ENCODE measurements at regions not wholly inside any gene's neighbourhood (a gene's known extent, or its start where the extent isn't known, plus 50 kb on each side); places are given as distances from the start of the nearest gene placed in this dataset.

DNA sequence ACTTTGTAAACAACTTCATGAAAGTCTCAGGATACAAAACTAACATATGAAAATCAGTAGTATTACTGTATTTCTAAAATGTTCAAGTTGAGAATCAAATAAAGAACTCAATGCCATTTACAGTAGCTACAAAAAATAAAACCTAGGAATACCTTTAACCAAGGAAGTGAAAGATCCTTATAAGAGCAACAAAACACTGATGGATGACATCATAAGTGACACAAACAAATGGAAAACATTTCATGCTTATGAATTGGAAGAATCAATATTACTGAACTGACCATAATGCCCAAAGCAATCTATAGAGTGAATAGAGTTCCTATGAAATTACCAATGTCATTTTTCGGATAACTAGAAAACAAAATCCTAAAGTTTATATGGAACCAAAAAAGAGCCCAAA, 1038.1 kb downstream of the SUCLG1 start:
- Histone ChIP-seq H3K36me3 (ENCODE audit: control insufficient read depth, insufficient read depth, low read length) (no peaks in the 10 kb centered on the region), H3K4me2 (ENCODE audit: insufficient read depth, low read length) (no peak overlapping the region), H3K9me3 (replicated peaks; ENCODE audit: control insufficient read depth, insufficient read depth, low read depth, low read length) (no peaks in the 10 kb centered on the region; the same call in 1 of the 2 replicates), H3K79me2 (ENCODE audit: control insufficient read depth, insufficient read depth, low read length) (no peaks in the 10 kb centered on the region), H3K4me1 (replicated peaks in 1 of 2; ENCODE audit: control insufficient read depth in 2 of 2, insufficient read depth in 2 of 2, low read length in 2 of 2) (no peaks in the 10 kb centered on the region), H3K27ac (ENCODE audit: extremely low read depth, low read depth, low read length) (no peak overlapping the region), H3K9me1 (ENCODE audit: control insufficient read depth, insufficient read depth, low read length) (no peaks in the 10 kb centered on the region), H3K27me3 (ENCODE audit: control insufficient read depth in 2 of 2, insufficient read depth in 2 of 2, low read length in 2 of 2) (no peaks in the 10 kb centered on the region), H2AFZ (ENCODE audit: low read depth, low read length) (no peak overlapping the region), H3K4me3 (no peak overlapping the region), H4K20me1 (replicated peaks; ENCODE audit: control insufficient read depth, insufficient read depth, low read length) (no peaks in the 10 kb centered on the region), H3K9ac (ENCODE audit: insufficient read depth in 1 of 2, low read depth in 2 of 2, low read length in 2 of 2) (no peak overlapping the region)
- BruUV-seq (replicated peaks), result no TSS peak
- DNase-seq (ENCODE audit: extremely low read depth in 1 of 4, low spot score in 3 of 4) (no peak), FAIRE-seq (no peak), ATAC-seq (no peak)
- CTCF ChIA-PET (ENCODE audit: low intra/inter-chr PET ratio), result no interaction called here
- intact Hi-C loops (cut with micrococcal nuclease) (no loop called here), in situ Hi-C loops (cut with MboI) (no loop called here)
- 0% methylated on average over 1 of the region's 1 CpG for WGBS (ENCODE audit: insufficient coverage, low coverage, missing lambda C conversion rate)
- POLR2A ChIA-PET, result no interaction called here
- TF ChIP-seq ATF7 (IDR thresholded peaks at IDR 0.05), result no peak
- TF ChIP-seq TAF9B (IDR thresholded peaks at IDR 0.05; ENCODE audit: partially characterized antibody), result no peak
- TF ChIP-seq BACH1 (tag; IDR thresholded peaks at IDR 0.05), result no peak
- no peak for TF ChIP-seq SMAD2 (IDR thresholded peaks at IDR 0.05; ENCODE audit: low read depth, low read length)
- TF ChIP-seq HNRNPL (IDR thresholded peaks at IDR 0.05; ENCODE audit: low read depth, low read length), result no peak
- no peak for TF ChIP-seq SUPT5H (IDR thresholded peaks at IDR 0.05)
- TF ChIP-seq SRSF3 (IDR thresholded peaks at IDR 0.05; ENCODE audit: insufficient read depth, low read length), result no peak
- no peak for TF ChIP-seq PHB2 (IDR thresholded peaks at IDR 0.05; ENCODE audit: low read depth)
- TF ChIP-seq SMAD1 (IDR thresholded peaks at IDR 0.05; ENCODE audit: low read depth, low read length, partially characterized antibody), result no peak
- TF ChIP-seq, protein P1, sequence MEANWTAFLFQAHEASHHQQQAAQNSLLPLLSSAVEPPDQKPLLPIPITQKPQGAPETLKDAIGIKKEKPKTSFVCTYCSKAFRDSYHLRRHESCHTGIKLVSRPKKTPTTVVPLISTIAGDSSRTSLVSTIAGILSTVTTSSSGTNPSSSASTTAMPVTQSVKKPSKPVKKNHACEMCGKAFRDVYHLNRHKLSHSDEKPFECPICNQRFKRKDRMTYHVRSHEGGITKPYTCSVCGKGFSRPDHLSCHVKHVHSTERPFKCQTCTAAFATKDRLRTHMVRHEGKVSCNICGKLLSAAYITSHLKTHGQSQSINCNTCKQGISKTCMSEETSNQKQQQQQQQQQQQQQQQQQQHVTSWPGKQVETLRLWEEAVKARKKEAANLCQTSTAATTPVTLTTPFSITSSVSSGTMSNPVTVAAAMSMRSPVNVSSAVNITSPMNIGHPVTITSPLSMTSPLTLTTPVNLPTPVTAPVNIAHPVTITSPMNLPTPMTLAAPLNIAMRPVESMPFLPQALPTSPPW (CRISPR knock-in tag; IDR thresholded peaks at IDR 0.05), result no peak
- TF ChIP-seq PTTG1 (tag; IDR thresholded peaks at IDR 0.05; ENCODE audit: low read depth), result no peak
- no peak for TF ChIP-seq TARDBP (IDR thresholded peaks at IDR 0.05)
- no peak for TF ChIP-seq PKNOX1 (IDR thresholded peaks at IDR 0.05)
- no peak for TF ChIP-seq REST (IDR thresholded peaks at IDR 0.05; ENCODE audit: borderline replicate concordance)
- no peak for TF ChIP-seq REST (CRISPR knock-in tag; IDR thresholded peaks at IDR 0.05; ENCODE audit: low read depth)
- no peak for TF ChIP-seq NBN (IDR thresholded peaks at IDR 0.05; ENCODE audit: low read depth)
